Endothelial cell of umbilical vein (primary cell): ENCODE measurements at regions not wholly inside any gene's neighbourhood (a gene's known extent, or its start where the extent isn't known, plus 50 kb on each side); places are given as distances from the start of the nearest gene placed in this dataset.

ENCODE experiments used
- BruUV-seq: library from RNA; stranded (reverse); fragments of 400-500 nt; replicated peaks from 2 replicates; lab custom pipeline; 2021; lab: Mats Ljungman, UMichigan
- CTCF ChIA-PET: fragments of 300-600, 350-600 bp; sonication (Branson Sonifier 250); formaldehyde crosslinking; loops from one replicate; lab custom pipeline; 2021; ENCODE audit warnings: antibody characterized with exemption, inconsistent platforms; lab: Charles Lee
- POLR2A ChIA-PET: fragments of 300-600, 350-600 bp; sonication (Branson Sonifier 250); formaldehyde crosslinking; loops from one replicate; lab custom pipeline; 2021; ENCODE audit warnings: antibody characterized with exemption, inconsistent platforms; lab: Charles Lee
- DNase-seq: peaks from one replicate; pipeline ENCODE4 v3.0.0-alpha.2; 2011; ENCODE audit warnings: low read depth, low spot score
- FAIRE-seq: peaks from 2 replicates; lab custom pipeline; 2011; peaks lifted over from hg19 to GRCh38; lab: Jason Lieb, UNC
- H2AFZ ChIP-seq: 2 replicates; pipeline ENCODE4 v1.6.0; 2012; ENCODE audit warnings: low read depth, low read length, control low read depth, inconsistent platforms
- H3K27ac ChIP-seq: 2 replicates; pipeline ENCODE4 v1.5.1; 2011; ENCODE audit warnings: low read depth, mild to moderate bottlenecking, control low read depth, low read length, moderate library complexity; ENCODE audit not compliant: insufficient read depth
- H3K27me3 ChIP-seq, 2 experiments: 2 replicates each; pipeline versions ENCODE4 v1.6.0 to v1.6.1; 2011; ENCODE audit warnings: low read length in 2 of 2, mixed read lengths in 1 of 2; ENCODE audit not compliant: control insufficient read depth in 2 of 2, insufficient read depth in 2 of 2
- H3K36me3 ChIP-seq, 2 experiments: 2 replicates in 1 of 2; 3 replicates in 1 of 2; pipeline ENCODE4 v1.5.1; 2011; ENCODE audit warnings: low read length in 2 of 2, mild to moderate bottlenecking in 1 of 2, moderate library complexity in 1 of 2; ENCODE audit not compliant: control insufficient read depth in 2 of 2, insufficient read depth in 2 of 2; ENCODE audit errors: extremely low read depth in 1 of 2
- H3K4me1 ChIP-seq: 3 replicates; pipeline ENCODE4 v1.5.1; 2011; ENCODE audit warnings: mild to moderate bottlenecking, low read length; ENCODE audit not compliant: control insufficient read depth, insufficient read depth; ENCODE audit errors: extremely low read depth
- H3K4me2 ChIP-seq: 2 replicates; pipeline ENCODE4 v1.6.1; 2011; ENCODE audit warnings: low read length, control low read depth, mixed read lengths; ENCODE audit not compliant: insufficient read depth
- H3K4me3 ChIP-seq, 3 experiments: fragments of 200-600 bp in 1 of 3; sonication (generic), shearing (Covaris generic) in 1 of 3; replicated peaks in 1 of 3; 2 replicates each; pipeline ENCODE4 v1.5.1; 2011 to 2016; ENCODE audit warnings: control low read depth in 3 of 3, low read length in 3 of 3, mild to moderate bottlenecking in 2 of 3, inconsistent platforms in 1 of 3, low read depth in 1 of 3, moderate library complexity in 1 of 3; ENCODE audit not compliant: insufficient read depth in 1 of 3
- H3K79me2 ChIP-seq: 2 replicates; pipeline ENCODE4 v1.6.0; 2012; ENCODE audit warnings: low read length, inconsistent platforms; ENCODE audit not compliant: control insufficient read depth, insufficient read depth
- H3K9ac ChIP-seq: replicated peaks from 2 replicates; pipeline ENCODE3; 2011; ENCODE audit warnings: low read length, control low read depth; ENCODE audit not compliant: insufficient read depth; ENCODE audit errors: extremely low read depth
- H3K9me1 ChIP-seq: replicated peaks from 3 replicates; pipeline ENCODE4 v1.6.0; 2011; ENCODE audit warnings: mild to moderate bottlenecking, low read length; ENCODE audit not compliant: control insufficient read depth, insufficient read depth; ENCODE audit errors: extremely low read depth
- H3K9me3 ChIP-seq: replicated peaks from 2 replicates; pipeline ENCODE4 v1.5.1; 2012; ENCODE audit warnings: low read length, inconsistent platforms; ENCODE audit not compliant: control insufficient read depth, insufficient read depth
- H4K20me1 ChIP-seq: replicated peaks from 2 replicates; pipeline ENCODE3; 2011; ENCODE audit warnings: mild to moderate bottlenecking, low read length; ENCODE audit not compliant: control insufficient read depth, insufficient read depth; ENCODE audit errors: extremely low read depth
- CTCF ChIP-seq, 2 donors: IDR thresholded peaks; 1 replicate in 1 of 2; 2 replicates in 1 of 2; pipeline ENCODE4 v1.5.1; 2011; ENCODE audit warnings: low read length in 2 of 2, mild to moderate bottlenecking in 2 of 2, moderate library complexity in 2 of 2, control low read depth in 1 of 2, inconsistent platforms in 1 of 2, low read depth in 1 of 2; ENCODE audit not compliant: insufficient read depth in 1 of 2; ENCODE audit errors: extremely low read depth in 1 of 2
- EZH2 ChIP-seq: IDR thresholded peaks from 2 replicates; pipeline ENCODE4 v1.6.1; 2012; ENCODE audit warnings: borderline replicate concordance, low read depth, mild to moderate bottlenecking, moderate library complexity, low read length, inconsistent platforms; ENCODE audit not compliant: severe bottlenecking
- FOS ChIP-seq: IDR thresholded peaks from 2 replicates; pipeline ENCODE4 v1.6.1; 2011; ENCODE audit warnings: mild to moderate bottlenecking, low read length, moderate library complexity, borderline replicate concordance; ENCODE audit not compliant: insufficient read depth
- GATA2 ChIP-seq: IDR thresholded peaks from 2 replicates; pipeline ENCODE4 v1.7.0; 2011; ENCODE audit warnings: low read depth, mild to moderate bottlenecking, moderate library complexity, mixed read lengths, low read length; ENCODE audit not compliant: insufficient read length, insufficient read depth
- JUN ChIP-seq: IDR thresholded peaks from 2 replicates; pipeline ENCODE4 v1.6.1; 2011; ENCODE audit warnings: borderline replicate concordance, low read depth; ENCODE audit not compliant: insufficient read length, insufficient read depth
- MAX ChIP-seq: IDR thresholded peaks from 2 replicates; pipeline ENCODE4 v1.6.1; 2011; ENCODE audit not compliant: insufficient read depth, insufficient read length
- MYC ChIP-seq: IDR thresholded peaks from one replicate; pipeline ENCODE4 v1.6.1; 2011; ENCODE audit warnings: mild to moderate bottlenecking, low read depth, low read length
- POLR2A ChIP-seq: IDR thresholded peaks from 2 replicates; pipeline ENCODE4 v1.6.1; 2012; ENCODE audit warnings: low read depth, mild to moderate bottlenecking, control low read depth, low read length
- POLR2AphosphoS5 ChIP-seq: IDR thresholded peaks from 2 replicates; pipeline ENCODE4 v1.6.1; 2012; ENCODE audit warnings: low read depth, mild to moderate bottlenecking, control low read depth, low read length, moderate library complexity; ENCODE audit not compliant: insufficient read depth
- dilution Hi-C: fragments of 300-500 bp; cut with MboI; formaldehyde crosslinking; loops from one replicate; pipeline ENCODE4 v1.15.0; 2019; ENCODE audit warnings: low sequenced_read_pairs; ENCODE audit not compliant: extremely low pct_ligation_motif_present
- intact Hi-C: fragments of 100-400 bp; cut with micrococcal nuclease; formaldehyde crosslinking; loops from one replicate; pipeline ENCODE4 v1.10.0; 2022

GRCh38 chr5:69038539-69038938 lies 55.3 kb upstream of the SLC30A5 start:
- H3K36me3 ChIP-seq: no peaks in the 10 kb centered on the region
- no peak for FAIRE-seq
- H4K20me1 ChIP-seq: no peaks in the 10 kb centered on the region
- DNase-seq: no peak
- dilution Hi-C loops (no loop called here), intact Hi-C loops (no loop called here)
- no peaks in the 10 kb centered on the region for H3K9me3 ChIP-seq
- H3K9me1 ChIP-seq: no peaks in the 10 kb centered on the region
- TF ChIP-seq FOS (no peak), JUN (no peak), POLR2AphosphoS5 (no peak), EZH2 (no peak), GATA2 (no peak), MAX (no peak), CTCF (IDR thresholded peaks at IDR 0.05; ENCODE audit: extremely low read depth in 1 of 2, insufficient read depth in 1 of 2, low read depth in 1 of 2, low read length in 2 of 2) (no peak), POLR2A (no peak), MYC (no peak)
- H3K4me2 ChIP-seq: no peak overlapping the region
- no peak overlapping the region for H2AFZ ChIP-seq
- no peak overlapping the region for H3K9ac ChIP-seq
- BruUV-seq: no TSS peak
- H3K4me3 ChIP-seq: no peak overlapping the region
- peaks cover 5% of the 10 kb centered on the region for H3K4me1 ChIP-seq
- H3K27me3 ChIP-seq: peaks cover 7 to 12% of the 10 kb centered on the region in 2 experiments
- CTCF ChIA-PET: no interaction called here
- POLR2A ChIA-PET: no interaction called here
- no peak overlapping the region for H3K27ac ChIP-seq
- no peaks in the 10 kb centered on the region for H3K79me2 ChIP-seq
